ENCODE measurements at regions not wholly inside any gene's neighbourhood (a gene's known extent, or its start where the extent isn't known, plus 50 kb on each side); places are given as distances from the start of the nearest gene placed in this dataset.

DNA sequence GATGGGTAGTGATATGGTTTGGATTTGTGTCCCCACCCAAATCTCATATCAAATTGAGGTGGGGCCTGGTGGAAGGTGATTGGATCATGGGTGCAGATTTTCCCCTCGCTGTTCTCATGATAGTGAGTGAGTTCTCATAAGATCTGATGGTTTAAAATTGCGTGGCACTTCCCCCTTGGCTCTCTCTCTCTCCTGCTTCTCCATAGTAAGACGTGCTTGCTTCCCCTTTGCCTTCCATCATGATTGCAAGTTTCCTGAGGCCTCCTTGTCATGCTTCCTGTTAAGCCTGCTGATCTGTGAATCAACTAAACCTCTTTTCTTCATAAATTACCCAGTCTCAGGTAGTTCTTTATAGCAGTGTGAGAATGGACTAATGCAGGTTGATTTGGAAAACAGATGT is 223.2 kb upstream of the APCDD1 start:
- DNase-seq, result no peak

- DNase-seq, result no peak
These were observed 222.4 kb upstream of the APCDD1 start for GRCh38 chr18:10232062-10232461.

DNA sequence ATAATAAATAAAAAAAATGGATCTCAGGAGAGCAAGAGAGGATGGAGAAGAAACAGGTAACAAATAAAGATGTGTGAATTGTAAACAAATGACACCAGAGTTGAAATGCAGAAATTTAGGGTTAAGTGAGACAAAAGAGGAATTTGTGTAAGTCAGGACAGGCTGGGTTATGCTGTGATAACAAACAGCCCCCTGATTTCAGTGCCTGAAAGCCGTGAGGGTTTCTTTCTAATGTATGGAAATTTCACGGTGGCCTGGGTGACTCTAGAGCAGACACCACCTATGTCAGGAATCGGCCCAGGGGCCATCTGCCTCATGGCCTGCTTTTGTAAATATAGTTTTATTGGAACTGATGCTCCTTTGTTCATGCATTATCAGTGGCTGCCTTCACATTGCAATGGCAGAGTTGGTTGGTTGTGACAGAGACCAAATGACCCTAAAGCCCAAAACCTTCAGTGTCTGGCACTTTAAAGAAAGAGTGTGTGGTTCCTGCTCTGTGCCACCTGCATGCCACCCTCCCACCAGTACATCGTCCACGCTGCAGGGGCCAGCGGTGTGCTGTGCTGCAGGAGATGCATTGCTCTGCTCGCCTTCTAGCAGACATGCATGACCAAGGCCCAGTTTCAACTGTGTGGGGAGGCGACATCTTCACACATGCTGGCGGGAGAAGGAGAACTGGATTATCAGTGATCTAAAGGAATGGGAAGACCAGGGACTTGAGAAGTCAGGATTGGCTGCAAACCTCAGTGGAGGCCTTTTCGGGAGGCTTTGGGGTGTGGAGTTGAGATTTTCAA is 221.2 kb upstream of the APCDD1 start:
- DNase-seq, result no peak

- no peak for DNase-seq
These were observed 220.2 kb upstream of the APCDD1 start for GRCh38 chr18:10234281-10234680.

DNA sequence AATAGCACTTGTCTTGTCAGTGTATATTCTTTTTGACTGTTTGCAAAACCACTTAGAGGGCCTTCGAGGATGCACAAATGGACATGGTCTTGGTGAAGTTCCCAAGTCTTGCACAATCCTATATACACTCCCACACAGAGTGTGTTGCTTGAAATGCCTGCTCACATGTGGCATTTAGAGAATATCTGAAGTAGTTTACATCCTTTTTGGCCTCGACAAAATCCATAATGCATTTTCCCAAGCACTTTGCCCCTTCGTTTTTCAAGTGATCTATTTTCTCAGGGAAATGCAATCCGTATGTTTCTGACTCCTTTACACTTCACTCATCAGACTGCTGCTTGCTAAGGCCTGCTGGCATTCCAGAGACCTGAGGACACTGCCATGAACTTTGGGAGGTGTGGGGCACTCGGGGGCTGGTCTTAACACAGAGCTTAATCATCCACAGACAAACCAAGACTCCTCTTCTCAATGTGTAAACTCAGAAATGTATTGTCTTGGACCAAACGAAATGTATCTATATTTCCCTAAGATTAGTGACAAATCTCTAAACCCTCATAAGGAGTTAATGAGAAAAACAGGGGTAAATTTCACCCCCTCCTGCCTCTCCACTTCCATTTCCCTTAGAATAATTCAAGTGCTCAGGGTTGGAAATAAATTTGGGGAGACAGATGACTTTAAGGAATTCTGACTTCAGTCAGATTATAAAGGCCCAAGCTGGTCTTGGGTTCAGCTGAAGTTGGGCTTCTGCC is 219.3 kb upstream of the APCDD1 start:
- DNase-seq, result no peak

- no peak for DNase-seq
These were observed 218.8 kb upstream of the APCDD1 start for GRCh38 chr18:10235661-10235952.

DNA sequence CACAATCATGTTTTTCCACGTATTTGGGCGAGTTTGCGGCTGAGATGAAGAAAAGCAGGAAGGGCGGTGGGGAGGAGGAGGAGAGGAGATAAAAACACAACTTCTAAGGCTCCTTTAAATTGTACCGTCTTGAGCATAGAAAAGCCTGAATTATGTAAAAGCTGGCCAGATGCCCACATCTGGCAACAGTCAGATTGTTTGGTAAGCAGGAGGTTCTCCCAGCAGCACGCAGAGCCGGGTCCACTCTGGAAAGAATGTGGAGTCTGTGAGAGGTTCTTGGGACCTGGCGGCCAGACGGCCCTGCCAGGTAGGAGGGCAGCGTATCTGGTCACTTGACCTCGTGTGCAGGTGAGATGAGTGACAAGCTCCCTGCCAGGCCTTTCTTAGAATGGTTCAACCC is 215.3 kb upstream of the APCDD1 start:
- no peak for DNase-seq

DNA sequence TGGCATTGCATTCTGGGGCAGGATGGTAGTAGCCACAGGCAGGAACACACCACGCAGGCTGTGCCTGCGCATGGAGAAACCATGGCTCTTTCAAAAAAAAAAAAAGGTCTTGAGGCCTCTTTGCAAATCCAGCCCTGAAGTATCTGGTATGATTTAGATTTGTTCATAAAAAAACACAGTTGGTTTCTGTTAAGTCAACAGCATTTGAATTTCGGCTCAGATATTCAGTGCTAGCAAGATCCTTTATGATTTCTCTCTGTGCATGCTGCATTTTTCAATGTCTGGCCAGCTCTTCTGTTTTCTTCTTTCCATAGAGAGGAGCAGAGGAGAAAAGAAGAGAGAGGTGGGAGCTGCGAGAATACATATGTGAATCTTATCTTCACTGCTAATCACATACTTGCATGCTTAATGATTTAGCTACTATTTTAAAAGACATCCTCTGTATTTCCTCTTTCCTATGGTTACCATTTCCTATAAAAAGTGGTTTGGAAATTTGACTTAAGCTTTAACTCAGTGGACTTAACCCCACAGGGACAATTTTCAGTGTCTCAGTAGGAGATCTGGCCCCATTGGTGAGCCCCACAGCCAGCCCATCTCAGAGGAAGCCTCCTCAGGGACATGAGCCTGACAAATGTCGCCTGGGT is 214.3 kb upstream of the APCDD1 start:
- DNase-seq, result no peak

- no peak for DNase-seq
These were observed 213.5 kb upstream of the APCDD1 start for GRCh38 chr18:10240973-10241372.

- no peak for DNase-seq
These were observed 212.9 kb upstream of the APCDD1 start for GRCh38 chr18:10241579-10241978.

GRCh38 chr18:10242936-10243680 is 211.3 kb upstream of the APCDD1 start:
- DNase-seq, result no peak

DNA sequence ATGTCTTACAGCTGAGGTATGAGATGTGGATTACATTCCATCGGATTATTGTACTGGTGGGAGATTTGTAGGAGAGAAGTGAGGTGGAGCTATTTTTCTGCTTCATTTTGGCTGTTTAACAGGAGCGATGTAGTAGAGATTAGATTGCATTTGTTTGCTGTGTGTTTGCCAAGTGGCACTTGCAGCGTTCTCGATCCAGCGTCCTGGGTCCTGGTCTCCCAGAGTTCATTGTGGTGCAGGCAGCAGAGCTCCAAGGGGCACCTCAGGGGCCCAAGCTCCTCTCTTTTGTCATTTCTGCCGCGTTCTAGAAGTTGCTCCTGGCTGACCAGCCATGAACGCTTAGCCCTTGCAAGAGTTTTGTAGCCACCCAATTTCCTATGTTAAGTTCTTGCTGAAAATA is 210.1 kb upstream of the APCDD1 start:
- DNase-seq, result no peak

- no peak for DNase-seq
These were observed 209.2 kb upstream of the APCDD1 start for GRCh38 chr18:10245031-10245845.

DNA sequence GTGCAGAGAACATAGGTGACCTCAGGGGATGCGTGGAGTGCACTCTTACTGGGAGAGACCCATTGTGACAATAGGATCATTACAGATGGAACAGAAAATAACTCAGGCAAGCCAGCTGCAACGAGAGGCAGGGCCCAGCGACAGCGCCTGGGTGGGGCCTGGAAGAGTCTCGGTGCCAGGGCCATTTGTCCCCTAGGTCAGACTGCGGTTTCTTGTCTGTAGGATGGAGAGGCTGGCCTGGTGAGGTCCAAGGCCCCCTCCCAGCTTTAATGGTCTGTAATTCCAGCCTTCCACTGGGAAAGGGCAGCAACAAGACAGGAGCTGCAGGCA is 208.6 kb upstream of the APCDD1 start:
- no peak for DNase-seq

- DNase-seq, result no peak
These were observed 207.3 kb upstream of the APCDD1 start for GRCh38 chr18:10247021-10247741.

- DNase-seq, result no peak
These were observed 206.7 kb upstream of the APCDD1 start for GRCh38 chr18:10247742-10248082.

DNA sequence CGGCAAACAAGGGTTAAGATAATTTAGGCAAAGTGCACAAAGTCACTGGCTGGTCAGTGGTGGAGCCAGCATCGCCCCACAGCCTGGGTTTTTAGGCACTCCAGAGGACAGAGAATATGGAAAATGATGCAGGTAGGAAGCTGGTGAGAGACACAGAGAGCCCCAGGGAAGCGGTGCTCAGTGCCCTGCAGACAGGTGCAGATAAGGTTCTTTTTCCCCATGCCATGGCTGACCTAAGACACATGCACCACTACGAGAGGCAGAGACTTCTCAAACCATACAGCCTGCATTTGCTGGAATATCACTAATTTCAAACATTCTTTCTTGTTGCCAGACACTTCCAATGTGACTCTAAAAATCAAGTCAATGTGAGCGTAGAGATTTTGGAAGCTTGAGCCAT is 205.7 kb upstream of the APCDD1 start:
- no peak for DNase-seq

GRCh38 chr18:10249270-10249669 is 205.2 kb upstream of the APCDD1 start:
- no peak for DNase-seq

DNA sequence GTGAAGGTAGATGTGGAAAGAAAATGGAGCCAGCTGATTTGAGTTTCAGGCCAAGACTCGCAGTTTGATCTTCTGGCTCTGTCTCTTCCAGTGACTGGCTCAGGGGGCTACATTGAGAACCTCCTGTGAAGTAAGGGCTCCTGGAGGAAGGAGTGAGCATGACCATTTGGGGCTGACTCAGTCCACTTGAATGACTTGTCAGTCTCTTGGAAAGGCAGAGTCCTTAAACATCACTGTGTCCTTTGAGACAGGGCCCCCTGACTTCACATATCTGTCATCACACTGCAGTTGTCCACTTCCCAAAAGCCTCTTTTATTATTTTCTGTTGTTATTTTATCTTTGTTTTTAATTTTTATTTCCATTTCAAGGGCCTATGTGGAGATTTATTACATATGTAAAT is 204.6 kb upstream of the APCDD1 start:
- DNase-seq, result no peak

- no peak for DNase-seq
These were observed 201.9 kb upstream of the APCDD1 start for GRCh38 chr18:10252494-10252893.

GRCh38 chr18:10252952-10253705 is 201.3 kb upstream of the APCDD1 start:
- DNase-seq, result no peak
